ENCODE measurements at regions not wholly inside any gene's neighbourhood (a gene's known extent, or its start where the extent isn't known, plus 50 kb on each side); places are given as distances from the start of the nearest gene placed in this dataset.

GRCh38 chr5:117881426-117882230 is 1106.7 kb downstream of the DTWD2 start:
- Histone ChIP-seq H3K9me3 (no peaks in the 10 kb centered on the region), H3K36me3 (no peaks in the 10 kb centered on the region), H3K4me3 (no peak overlapping the region), H3K4me1 (no peaks in the 10 kb centered on the region), H3K27me3 (no peaks in the 10 kb centered on the region), H3K27ac (no peak overlapping the region)
- TF ChIP-seq EP300 (IDR thresholded peaks at IDR 0.05) (no peak), POLR2A (IDR thresholded peaks at IDR 0.05) (no peak), POLR2AphosphoS5 (IDR thresholded peaks at IDR 0.05) (no peak)
- TF ChIP-seq, protein P1, sequence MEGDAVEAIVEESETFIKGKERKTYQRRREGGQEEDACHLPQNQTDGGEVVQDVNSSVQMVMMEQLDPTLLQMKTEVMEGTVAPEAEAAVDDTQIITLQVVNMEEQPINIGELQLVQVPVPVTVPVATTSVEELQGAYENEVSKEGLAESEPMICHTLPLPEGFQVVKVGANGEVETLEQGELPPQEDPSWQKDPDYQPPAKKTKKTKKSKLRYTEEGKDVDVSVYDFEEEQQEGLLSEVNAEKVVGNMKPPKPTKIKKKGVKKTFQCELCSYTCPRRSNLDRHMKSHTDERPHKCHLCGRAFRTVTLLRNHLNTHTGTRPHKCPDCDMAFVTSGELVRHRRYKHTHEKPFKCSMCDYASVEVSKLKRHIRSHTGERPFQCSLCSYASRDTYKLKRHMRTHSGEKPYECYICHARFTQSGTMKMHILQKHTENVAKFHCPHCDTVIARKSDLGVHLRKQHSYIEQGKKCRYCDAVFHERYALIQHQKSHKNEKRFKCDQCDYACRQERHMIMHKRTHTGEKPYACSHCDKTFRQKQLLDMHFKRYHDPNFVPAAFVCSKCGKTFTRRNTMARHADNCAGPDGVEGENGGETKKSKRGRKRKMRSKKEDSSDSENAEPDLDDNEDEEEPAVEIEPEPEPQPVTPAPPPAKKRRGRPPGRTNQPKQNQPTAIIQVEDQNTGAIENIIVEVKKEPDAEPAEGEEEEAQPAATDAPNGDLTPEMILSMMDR (IDR thresholded peaks at IDR 0.05), result no peak
- intact Hi-C loops (cut with DNase I; ENCODE audit: low total_unique reads), result no loop called here
- WGBS, 5 donors, result 75 to 81% (median 77%) methylated on average over 4 of the region's 4 CpGs
- no peak for DNase-seq

- Histone ChIP-seq H3K4me1 (no peaks in the 10 kb centered on the region), H3K4me3 (no peak overlapping the region), H3K36me3 (no peaks in the 10 kb centered on the region), H3K9me3 (no peaks in the 10 kb centered on the region), H3K27me3 (no peaks in the 10 kb centered on the region), H3K27ac (no peak overlapping the region)
- TF ChIP-seq POLR2A (IDR thresholded peaks at IDR 0.05), result no peak
- TF ChIP-seq POLR2AphosphoS5 (IDR thresholded peaks at IDR 0.05), result no peak
- TF ChIP-seq, protein P1 (IDR thresholded peaks at IDR 0.05), result no peak
- TF ChIP-seq EP300 (IDR thresholded peaks at IDR 0.05), result no peak
- DNase-seq, result no peak
- intact Hi-C loops (cut with DNase I; ENCODE audit: low total_unique reads), result no loop called here
These were observed 1107.4 kb downstream of the DTWD2 start for GRCh38 chr5:117880932-117881331.

- no peak for TF ChIP-seq POLR2AphosphoS5 (IDR thresholded peaks at IDR 0.05)
- no peak for TF ChIP-seq EP300 (IDR thresholded peaks at IDR 0.05)
- TF ChIP-seq POLR2A (IDR thresholded peaks at IDR 0.05), result no peak
- TF ChIP-seq, protein P1 (IDR thresholded peaks at IDR 0.05), result no peak
- Histone ChIP-seq H3K4me3 (no peak overlapping the region), H3K4me1 (no peaks in the 10 kb centered on the region), H3K27ac (no peak overlapping the region), H3K27me3 (no peaks in the 10 kb centered on the region), H3K9me3 (peaks cover 0 to 7% (median 3%) of the 10 kb centered on the region in 4 donors), H3K36me3 (no peaks in the 10 kb centered on the region)
- DNase-seq, result no peak
- WGBS, 5 donors, result 89 to 98% (median 93%) methylated on average over 2 of the region's 2 CpGs
- intact Hi-C loops (cut with DNase I; ENCODE audit: low total_unique reads), result no loop called here
These were observed 1110.6 kb downstream of the DTWD2 start for GRCh38 chr5:117877731-117878130.

DNA sequence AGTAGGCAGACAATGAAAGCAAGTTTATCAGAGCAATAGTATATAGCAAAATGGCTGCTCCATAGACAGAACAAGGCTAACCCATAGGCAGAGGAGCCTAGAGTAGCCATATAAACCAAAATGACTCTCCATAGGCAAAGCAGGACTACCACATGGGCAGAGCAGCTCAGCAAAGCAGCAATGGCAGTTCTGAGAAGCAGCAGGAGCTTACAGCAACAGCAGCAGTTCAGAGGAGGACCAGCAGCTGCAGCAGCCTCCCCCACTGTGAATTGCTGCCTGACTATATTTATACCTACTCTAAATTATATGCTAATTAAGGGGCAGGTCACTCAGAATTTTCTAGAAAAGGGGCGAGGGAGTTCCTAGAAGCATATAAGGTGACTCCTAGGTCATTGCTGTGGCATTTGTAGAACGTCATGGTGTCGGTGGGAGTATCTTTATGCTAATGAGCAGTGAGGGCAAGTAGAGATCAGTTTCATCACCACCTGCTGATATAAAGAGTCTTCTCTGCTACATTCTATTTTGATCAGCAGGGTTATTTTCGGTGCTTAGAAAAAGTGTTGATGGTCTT is 1115.5 kb downstream of the DTWD2 start:
- no peak for DNase-seq
- Histone ChIP-seq H3K36me3 (no peaks in the 10 kb centered on the region), H3K27me3 (no peaks in the 10 kb centered on the region), H3K9me3 (peaks cover 0 to 7% (median 3%) of the 10 kb centered on the region in 4 donors), H3K4me3 (no peak overlapping the region), H3K27ac (no peak overlapping the region), H3K4me1 (no peaks in the 10 kb centered on the region)
- intact Hi-C loops (cut with DNase I; ENCODE audit: low total_unique reads), result no loop called here
- TF ChIP-seq POLR2AphosphoS5 (IDR thresholded peaks at IDR 0.05), result no peak
- TF ChIP-seq, protein P1 (IDR thresholded peaks at IDR 0.05), result no peak
- TF ChIP-seq POLR2A (IDR thresholded peaks at IDR 0.05), result no peak
- TF ChIP-seq EP300 (IDR thresholded peaks at IDR 0.05), result no peak
- 80 to 84% (median 82%) methylated on average over 4 of the region's 4 CpGs for WGBS, 5 donors
